Adrenal gland (tissue), 5 donors: ENCODE measurements at regions not wholly inside any gene's neighbourhood (a gene's known extent, or its start where the extent isn't known, plus 50 kb on each side); places are given as distances from the start of the nearest gene placed in this dataset.

Experiments used
- CTCF ChIP-seq, 6 experiments: fragments of 450-650 bp in 4 of 6; fragments of 200-600 bp in 2 of 6; sonication (generic) in 1 of 6; IDR thresholded peaks; 1 replicate in 5 of 6; 2 replicates in 1 of 6; pipeline versions ENCODE4 v1.5.1 to v1.8.0; 2016 to 2021; ENCODE audit warnings: antibody characterized with exemption in 6 of 6, mild to moderate bottlenecking in 2 of 6, moderate library complexity in 1 of 6
- POLR2A ChIP-seq, 2 donors: fragments of 450-650 bp; IDR thresholded peaks; one replicate each; pipeline ENCODE4 v1.6.1; 2017; ENCODE audit warnings: antibody characterized with exemption in 2 of 2, mild to moderate bottlenecking in 2 of 2, moderate library complexity in 1 of 2
- donor health status: DM: no; HTN: no; CAD: no.

- TF ChIP-seq CTCF (IDR thresholded peaks at IDR 0.05) (no peak), POLR2A (IDR thresholded peaks at IDR 0.05) (no peak)
Observed at GRCh38 chr13:69600811-69601210, 506.8 kb upstream of the ATXN8OS start.
